Liver (tissue), 8 donors: ENCODE measurements at regions not wholly inside any gene's neighbourhood (a gene's known extent, or its start where the extent isn't known, plus 50 kb on each side); places are given as distances from the start of the nearest gene placed in this dataset.

Experiments
- DNase-seq: peaks from one replicate; pipeline ENCODE4 v3.0.0-alpha.2; 2017; ENCODE audit warnings: low spot score
- H3K27ac ChIP-seq, 2 donors: one replicate each; pipeline ENCODE4 v1.7.0; 2013; ENCODE audit warnings: inconsistent platforms in 2 of 2, low read length in 2 of 2, control low read depth in 1 of 2, low read depth in 1 of 2, mild to moderate bottlenecking in 1 of 2
- H3K27me3 ChIP-seq, 4 donors: one replicate each; pipeline versions ENCODE4 v1.6.1 to v1.7.0; 2013; ENCODE audit warnings: low read length in 3 of 4, inconsistent platforms in 1 of 4, mild to moderate bottlenecking in 1 of 4, moderate library complexity in 1 of 4; ENCODE audit not compliant: control insufficient read depth in 4 of 4, insufficient read depth in 4 of 4
- H3K36me3 ChIP-seq, 4 donors: one replicate each; pipeline versions ENCODE4 v1.6.1 to v1.7.0; 2013; ENCODE audit warnings: low read length in 3 of 4, mild to moderate bottlenecking in 3 of 4, low read depth in 1 of 4, moderate library complexity in 1 of 4; ENCODE audit not compliant: control insufficient read depth in 4 of 4, insufficient read depth in 3 of 4
- H3K4me1 ChIP-seq, 4 donors: one replicate each; pipeline versions ENCODE4 v1.6.1 to v1.7.0; 2013; ENCODE audit warnings: low read length in 3 of 4, mild to moderate bottlenecking in 3 of 4, moderate library complexity in 1 of 4; ENCODE audit not compliant: control insufficient read depth in 4 of 4, insufficient read depth in 4 of 4
- H3K4me3 ChIP-seq, 3 donors: one replicate each; pipeline versions ENCODE4 v1.6.1 to v1.7.0; 2013; ENCODE audit warnings: low read length in 3 of 3, control low read depth in 1 of 3, low read depth in 1 of 3, mild to moderate bottlenecking in 1 of 3
- H3K9ac ChIP-seq, 2 donors: one replicate each; pipeline ENCODE4 v1.7.0; 2013; ENCODE audit warnings: low read length in 2 of 2, mild to moderate bottlenecking in 2 of 2, moderate library complexity in 2 of 2, control low read depth in 1 of 2, low read depth in 1 of 2
- H3K9me3 ChIP-seq, 4 donors: one replicate each; pipeline versions ENCODE4 v1.6.1 to v1.7.0; 2013; ENCODE audit warnings: low read length in 3 of 4; ENCODE audit not compliant: control insufficient read depth in 4 of 4
- EGR1 ChIP-seq, 2 donors: IDR thresholded peaks; 2 replicates each; pipeline ENCODE4 v1.6.1; 2016 to 2018; ENCODE audit warnings: antibody characterized with exemption in 2 of 2, low read depth in 2 of 2
- FOXA1 ChIP-seq: IDR thresholded peaks from 2 replicates; pipeline ENCODE4 v1.6.1; 2016; ENCODE audit warnings: antibody characterized with exemption
- FOXA2 ChIP-seq: IDR thresholded peaks from 2 replicates; pipeline ENCODE4 v1.6.1; 2016; ENCODE audit warnings: antibody characterized with exemption
- GABPA ChIP-seq, 2 donors: IDR thresholded peaks in 1 of 2; conservative IDR thresholded peaks in 1 of 2; 2 replicates each; pipeline ENCODE4 v1.6.1; 2016; ENCODE audit warnings: antibody characterized with exemption in 2 of 2, mild to moderate bottlenecking in 1 of 2, moderate library complexity in 1 of 2
- HNF4A ChIP-seq, 2 donors: conservative IDR thresholded peaks; 2 replicates each; pipeline ENCODE4 v1.6.1; 2016; ENCODE audit warnings: antibody characterized with exemption in 2 of 2, mild to moderate bottlenecking in 2 of 2
- HNF4G ChIP-seq: IDR thresholded peaks from 2 replicates; pipeline ENCODE4 v1.6.1; 2016; ENCODE audit warnings: antibody characterized with exemption
- JUND ChIP-seq, 2 donors: IDR thresholded peaks; 2 replicates each; pipeline ENCODE4 v1.6.1; 2016; ENCODE audit warnings: antibody characterized with exemption in 2 of 2
- MAX ChIP-seq: IDR thresholded peaks from 2 replicates; pipeline ENCODE4 v1.6.1; 2016; ENCODE audit warnings: antibody characterized with exemption
- NR2F2 ChIP-seq: IDR thresholded peaks from 2 replicates; pipeline ENCODE4 v1.6.1; 2016; ENCODE audit warnings: antibody characterized with exemption
- RAD21 ChIP-seq, 2 donors: IDR thresholded peaks; 2 replicates each; pipeline ENCODE4 v1.6.1; 2016; ENCODE audit warnings: antibody characterized with exemption in 2 of 2, mild to moderate bottlenecking in 2 of 2
- RXRA ChIP-seq, 2 donors: IDR thresholded peaks; 2 replicates each; pipeline ENCODE4 v1.6.1; 2017 to 2018; ENCODE audit warnings: antibody characterized with exemption in 2 of 2, mild to moderate bottlenecking in 1 of 2
- SP1 ChIP-seq: IDR thresholded peaks from 2 replicates; pipeline ENCODE4 v1.6.1; 2018; ENCODE audit warnings: antibody characterized with exemption, mild to moderate bottlenecking
- TAF1 ChIP-seq: conservative IDR thresholded peaks from 2 replicates; pipeline ENCODE4 v1.6.1; 2016; ENCODE audit warnings: antibody characterized with exemption, mild to moderate bottlenecking
- YY1 ChIP-seq: IDR thresholded peaks from 2 replicates; pipeline ENCODE4 v1.6.1; 2016; ENCODE audit warnings: antibody characterized with exemption, mild to moderate bottlenecking
- ZBTB33 ChIP-seq: IDR thresholded peaks from 2 replicates; pipeline ENCODE4 v1.6.1; 2016; ENCODE audit warnings: antibody characterized with exemption
- WGBS: extraction: QIAGEN DNeasy Blood & Tissue Kit; methylation state at CpG from one replicate; pipeline ENCODE4 v1.1.7; 2013; 5-methylcytosine and 5-hydroxymethylcytosine counted together
- TF ChIP-seq, protein P1 (sequence below): fragments of 150-350 bp; IDR thresholded peaks from 2 replicates; pipeline ENCODE4 v1.5.1; 2017; ENCODE audit warnings: improper control_type of control experiment, low read depth, low read length; ENCODE audit not compliant: missing input control
- TF ChIP-seq, protein P2 (sequence below): IDR thresholded peaks from 2 replicates; pipeline ENCODE4 v1.6.1; 2016; ENCODE audit warnings: antibody characterized with exemption
- TF ChIP-seq, protein P3 (sequence below): IDR thresholded peaks from 2 replicates; pipeline ENCODE4 v1.6.1; 2016; ENCODE audit warnings: antibody characterized with exemption, mild to moderate bottlenecking
- donor health status: healthy.
- donor health status: healthy.
- donor health status: healthy.
- donor health status: healthy.
- donor health status: healthy.

- Histone ChIP-seq H3K4me3 (no peak overlapping the region), H3K9ac (no peak overlapping the region), H3K27ac (no peak overlapping the region), H3K36me3 (no peaks in the 10 kb centered on the region), H3K9me3 (no peaks in the 10 kb centered on the region), H3K27me3 (peaks cover 0 to 3% (median 0%) of the 10 kb centered on the region in 4 donors), H3K4me1 (no peaks in the 10 kb centered on the region)
- no peak for TF ChIP-seq GABPA (IDR thresholded peaks at IDR 0.05 in 1 of 2, conservative IDR thresholded peaks at IDR 0.05 in 1 of 2)
- no peak for TF ChIP-seq NR2F2
- no peak for TF ChIP-seq HNF4G
- no peak for TF ChIP-seq TAF1
- no peak for TF ChIP-seq FOXA2
- TF ChIP-seq MAX: no peak
- TF ChIP-seq EGR1 (IDR thresholded peaks at IDR 0.05; ENCODE audit: low read depth in 2 of 2): no peak
- TF ChIP-seq ZBTB33: no peak
- TF ChIP-seq RXRA (IDR thresholded peaks at IDR 0.05): no peak
- no peak for TF ChIP-seq YY1
- TF ChIP-seq, protein P1, sequence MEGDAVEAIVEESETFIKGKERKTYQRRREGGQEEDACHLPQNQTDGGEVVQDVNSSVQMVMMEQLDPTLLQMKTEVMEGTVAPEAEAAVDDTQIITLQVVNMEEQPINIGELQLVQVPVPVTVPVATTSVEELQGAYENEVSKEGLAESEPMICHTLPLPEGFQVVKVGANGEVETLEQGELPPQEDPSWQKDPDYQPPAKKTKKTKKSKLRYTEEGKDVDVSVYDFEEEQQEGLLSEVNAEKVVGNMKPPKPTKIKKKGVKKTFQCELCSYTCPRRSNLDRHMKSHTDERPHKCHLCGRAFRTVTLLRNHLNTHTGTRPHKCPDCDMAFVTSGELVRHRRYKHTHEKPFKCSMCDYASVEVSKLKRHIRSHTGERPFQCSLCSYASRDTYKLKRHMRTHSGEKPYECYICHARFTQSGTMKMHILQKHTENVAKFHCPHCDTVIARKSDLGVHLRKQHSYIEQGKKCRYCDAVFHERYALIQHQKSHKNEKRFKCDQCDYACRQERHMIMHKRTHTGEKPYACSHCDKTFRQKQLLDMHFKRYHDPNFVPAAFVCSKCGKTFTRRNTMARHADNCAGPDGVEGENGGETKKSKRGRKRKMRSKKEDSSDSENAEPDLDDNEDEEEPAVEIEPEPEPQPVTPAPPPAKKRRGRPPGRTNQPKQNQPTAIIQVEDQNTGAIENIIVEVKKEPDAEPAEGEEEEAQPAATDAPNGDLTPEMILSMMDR: no peak
- TF ChIP-seq JUND (IDR thresholded peaks at IDR 0.05): no peak
- TF ChIP-seq, protein P2, sequence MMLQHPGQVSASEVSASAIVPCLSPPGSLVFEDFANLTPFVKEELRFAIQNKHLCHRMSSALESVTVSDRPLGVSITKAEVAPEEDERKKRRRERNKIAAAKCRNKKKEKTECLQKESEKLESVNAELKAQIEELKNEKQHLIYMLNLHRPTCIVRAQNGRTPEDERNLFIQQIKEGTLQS: no peak
- no peak for TF ChIP-seq SP1
- TF ChIP-seq HNF4A (conservative IDR thresholded peaks at IDR 0.05): no peak
- no peak for TF ChIP-seq FOXA1
- no peak for TF ChIP-seq RAD21 (IDR thresholded peaks at IDR 0.05)
- TF ChIP-seq, protein P3, sequence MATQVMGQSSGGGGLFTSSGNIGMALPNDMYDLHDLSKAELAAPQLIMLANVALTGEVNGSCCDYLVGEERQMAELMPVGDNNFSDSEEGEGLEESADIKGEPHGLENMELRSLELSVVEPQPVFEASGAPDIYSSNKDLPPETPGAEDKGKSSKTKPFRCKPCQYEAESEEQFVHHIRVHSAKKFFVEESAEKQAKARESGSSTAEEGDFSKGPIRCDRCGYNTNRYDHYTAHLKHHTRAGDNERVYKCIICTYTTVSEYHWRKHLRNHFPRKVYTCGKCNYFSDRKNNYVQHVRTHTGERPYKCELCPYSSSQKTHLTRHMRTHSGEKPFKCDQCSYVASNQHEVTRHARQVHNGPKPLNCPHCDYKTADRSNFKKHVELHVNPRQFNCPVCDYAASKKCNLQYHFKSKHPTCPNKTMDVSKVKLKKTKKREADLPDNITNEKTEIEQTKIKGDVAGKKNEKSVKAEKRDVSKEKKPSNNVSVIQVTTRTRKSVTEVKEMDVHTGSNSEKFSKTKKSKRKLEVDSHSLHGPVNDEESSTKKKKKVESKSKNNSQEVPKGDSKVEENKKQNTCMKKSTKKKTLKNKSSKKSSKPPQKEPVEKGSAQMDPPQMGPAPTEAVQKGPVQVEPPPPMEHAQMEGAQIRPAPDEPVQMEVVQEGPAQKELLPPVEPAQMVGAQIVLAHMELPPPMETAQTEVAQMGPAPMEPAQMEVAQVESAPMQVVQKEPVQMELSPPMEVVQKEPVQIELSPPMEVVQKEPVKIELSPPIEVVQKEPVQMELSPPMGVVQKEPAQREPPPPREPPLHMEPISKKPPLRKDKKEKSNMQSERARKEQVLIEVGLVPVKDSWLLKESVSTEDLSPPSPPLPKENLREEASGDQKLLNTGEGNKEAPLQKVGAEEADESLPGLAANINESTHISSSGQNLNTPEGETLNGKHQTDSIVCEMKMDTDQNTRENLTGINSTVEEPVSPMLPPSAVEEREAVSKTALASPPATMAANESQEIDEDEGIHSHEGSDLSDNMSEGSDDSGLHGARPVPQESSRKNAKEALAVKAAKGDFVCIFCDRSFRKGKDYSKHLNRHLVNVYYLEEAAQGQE: no peak
- WGBS: 74% methylated on average over 3 of the region's 3 CpGs
- DNase-seq: no peak
Measured at GRCh38 chr4:32169841-32170240, 1449.7 kb downstream of the PCDH7 start.

- H3K9me3 ChIP-seq: no peaks in the 10 kb centered on the region
- WGBS: 74% methylated on average over 1 of the region's 1 CpG
- TF ChIP-seq YY1: no peak
- no peak for TF ChIP-seq FOXA2
- TF ChIP-seq NR2F2: no peak
- TF ChIP-seq TAF1: no peak
- TF ChIP-seq ZBTB33: no peak
- TF ChIP-seq SP1: no peak
- no peak for TF ChIP-seq GABPA (IDR thresholded peaks at IDR 0.05 in 1 of 2, conservative IDR thresholded peaks at IDR 0.05 in 1 of 2)
- no peak for TF ChIP-seq HNF4G
- TF ChIP-seq, protein P1: no peak
- no peak for TF ChIP-seq HNF4A (conservative IDR thresholded peaks at IDR 0.05)
- no peak for TF ChIP-seq RXRA (IDR thresholded peaks at IDR 0.05)
- H3K27me3 ChIP-seq: peaks cover 0 to 3% (median 0%) of the 10 kb centered on the region in 4 donors
- no peak for DNase-seq
- H3K36me3 ChIP-seq: no peaks in the 10 kb centered on the region
- no peak overlapping the region for H3K27ac ChIP-seq
- no peak overlapping the region for H3K4me3 ChIP-seq
- no peaks in the 10 kb centered on the region for H3K4me1 ChIP-seq
- no peak overlapping the region for H3K9ac ChIP-seq
Measured at GRCh38 chr4:32172086-32172485, 1451.9 kb downstream of the PCDH7 start.
